ENCODE measurements at regions not wholly inside any gene's neighbourhood (a gene's known extent, or its start where the extent isn't known, plus 50 kb on each side); places are given as distances from the start of the nearest gene placed in this dataset.

DNA sequence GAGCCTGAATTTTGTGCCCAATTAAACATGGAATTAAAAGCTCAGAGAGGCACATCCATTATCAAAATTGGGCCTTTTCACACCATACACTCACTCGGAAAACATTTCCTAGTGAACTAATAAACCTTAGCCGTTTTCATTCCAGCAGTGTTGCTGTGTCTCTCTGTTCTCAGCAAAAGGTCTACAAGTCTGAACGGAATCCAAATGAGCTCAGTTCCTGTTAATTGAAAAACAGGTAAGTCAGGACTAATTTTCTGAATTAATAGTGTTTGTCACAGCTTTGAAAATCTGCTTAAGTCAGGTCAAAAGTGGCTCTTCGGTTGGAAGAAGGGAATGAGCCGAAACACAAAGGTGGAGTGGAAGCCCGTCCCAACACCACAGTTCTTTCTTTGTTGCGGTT is 163.3 kb upstream of the RALGAPA2 start:
- DNase-seq: no peak

DNA sequence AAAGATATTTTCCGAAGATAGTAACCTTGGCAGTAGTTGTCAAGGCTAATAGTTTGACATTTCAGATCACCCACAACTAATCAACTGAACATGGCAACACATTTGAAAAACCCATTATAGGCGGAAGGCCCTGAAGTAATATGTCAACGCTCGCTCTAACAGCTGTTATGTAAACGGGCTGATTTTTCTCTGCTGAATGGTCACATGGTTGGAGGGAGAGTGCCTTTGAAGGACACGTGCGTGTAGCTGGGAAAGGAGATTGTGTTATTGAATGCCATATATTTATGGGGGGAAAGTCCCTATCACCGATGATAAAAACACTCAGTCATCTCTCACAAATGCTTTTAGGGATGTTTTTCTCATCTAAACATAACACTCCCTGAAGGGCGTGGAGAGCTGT is 160.0 kb upstream of the RALGAPA2 start:
- DNase-seq: no peak

DNA sequence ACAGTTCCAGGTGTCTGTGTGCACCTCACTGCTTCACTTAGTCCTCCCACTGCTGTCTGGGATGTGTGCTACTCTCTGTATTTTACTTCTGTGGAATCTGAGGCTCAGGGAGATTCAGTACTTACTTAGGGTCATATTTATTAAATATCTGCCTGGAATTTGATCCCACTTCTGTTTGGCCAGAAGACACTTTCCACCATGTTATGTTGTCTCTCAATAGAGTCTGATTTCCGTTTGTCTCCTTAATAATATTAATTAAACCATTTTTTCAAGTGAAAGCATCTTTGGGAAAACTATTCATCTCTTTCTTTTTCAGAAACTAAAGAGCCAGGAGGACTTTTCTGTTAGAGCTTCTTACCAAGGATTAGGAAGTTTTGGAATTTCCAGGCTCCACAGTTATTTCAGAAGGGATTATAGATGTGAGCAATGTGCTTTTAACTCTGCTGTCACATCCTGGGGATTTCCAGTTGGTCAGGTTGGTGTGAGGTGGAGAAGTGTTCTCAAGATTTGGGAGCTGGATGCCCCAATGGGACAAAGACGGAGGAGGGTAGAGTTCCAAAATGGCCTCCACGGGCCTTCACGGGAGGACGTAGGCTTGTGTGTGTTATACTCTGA is 156.8 kb upstream of the RALGAPA2 start:
- DNase-seq: no peak

DNA sequence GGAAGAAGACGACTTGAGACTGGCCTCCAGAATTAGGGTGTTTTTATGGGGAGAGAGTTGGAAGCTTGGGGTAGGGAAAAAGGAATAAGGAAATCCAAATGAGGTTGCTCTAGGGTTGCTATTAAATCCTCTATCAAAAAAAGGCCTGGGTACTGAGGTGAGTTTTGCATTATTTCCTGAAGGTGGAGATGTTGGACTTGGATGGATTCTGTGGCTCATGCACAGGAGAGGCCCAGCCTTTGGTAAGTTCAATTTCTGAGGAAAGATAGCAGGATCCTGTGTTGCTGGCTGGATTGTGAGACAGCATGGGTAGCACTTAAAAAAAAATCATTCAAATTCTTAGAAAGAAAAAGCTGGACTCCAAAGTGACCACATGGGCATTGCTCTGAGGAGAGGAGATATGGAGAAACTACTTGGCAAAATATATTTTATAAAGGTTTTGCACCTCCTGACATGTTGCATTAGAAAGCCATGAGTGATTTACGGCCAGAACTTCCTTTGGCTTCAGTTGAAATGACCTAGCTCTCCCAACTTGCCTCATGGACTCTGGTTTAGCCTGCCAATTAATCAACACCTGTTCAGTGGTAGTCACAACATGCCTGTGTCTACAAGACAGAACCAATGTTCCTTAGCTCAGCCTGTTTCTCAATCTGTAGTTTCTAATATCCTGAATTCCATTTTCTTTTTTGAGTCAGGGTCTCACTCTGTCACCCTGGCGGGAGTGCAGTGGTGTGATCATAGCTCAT is 152.1 kb upstream of the RALGAPA2 start:
- DNase-seq: no peak

DNA sequence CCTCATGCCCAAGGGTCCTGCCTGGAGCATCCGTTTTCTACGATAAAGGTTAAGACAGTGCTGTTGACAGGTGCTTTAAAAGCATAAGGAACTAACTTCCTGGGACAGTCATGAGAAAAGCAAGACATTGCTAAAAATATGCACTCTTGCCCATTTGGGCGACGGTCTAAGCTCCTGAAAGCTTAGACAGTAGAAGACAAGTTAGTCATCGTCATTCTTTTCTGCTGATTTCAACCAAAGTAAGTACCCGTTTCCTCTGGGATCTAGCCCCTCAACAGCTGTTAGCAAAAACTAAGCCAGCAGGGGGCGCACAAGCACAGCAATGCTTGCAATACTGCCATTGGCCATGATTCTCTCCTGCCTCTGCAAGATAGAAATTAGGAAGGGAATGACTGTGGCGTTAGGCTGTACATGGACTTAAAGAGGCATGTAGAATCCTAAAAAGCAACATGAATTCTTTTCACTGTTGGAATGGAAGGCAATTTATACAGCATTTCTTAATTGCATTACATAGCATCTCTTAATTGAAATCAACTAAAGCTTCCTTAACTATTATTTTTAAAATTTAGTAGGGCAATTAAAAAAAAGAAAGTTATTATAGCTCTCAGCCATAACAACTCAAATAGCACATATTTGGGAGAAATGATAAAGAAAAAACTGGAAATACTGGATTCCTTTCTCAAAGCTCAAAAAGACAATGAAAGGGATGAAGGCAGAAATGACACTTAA is 147.8 kb upstream of the RALGAPA2 start:
- peak; percentile 72 for DNase-seq

DNA sequence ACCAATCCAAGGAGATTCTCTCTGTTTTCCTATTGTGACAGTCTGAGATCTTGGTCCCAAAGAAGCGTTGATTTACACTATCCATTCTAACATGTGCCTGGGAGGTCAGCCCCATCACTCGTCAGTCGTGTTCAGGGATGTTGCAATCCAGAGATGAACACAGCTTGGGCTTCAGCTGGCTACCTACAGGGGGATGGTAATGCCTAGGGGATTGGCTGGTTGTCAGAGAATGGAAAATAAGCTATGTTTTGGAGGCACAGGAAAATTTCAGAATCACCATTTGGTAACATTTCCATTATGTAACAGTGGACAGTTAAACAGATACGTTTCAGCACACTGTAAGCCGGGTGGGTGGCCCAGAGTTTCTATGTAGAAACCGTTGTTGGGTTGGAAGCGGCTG is 147.1 kb upstream of the RALGAPA2 start:
- no peak for DNase-seq

DNA sequence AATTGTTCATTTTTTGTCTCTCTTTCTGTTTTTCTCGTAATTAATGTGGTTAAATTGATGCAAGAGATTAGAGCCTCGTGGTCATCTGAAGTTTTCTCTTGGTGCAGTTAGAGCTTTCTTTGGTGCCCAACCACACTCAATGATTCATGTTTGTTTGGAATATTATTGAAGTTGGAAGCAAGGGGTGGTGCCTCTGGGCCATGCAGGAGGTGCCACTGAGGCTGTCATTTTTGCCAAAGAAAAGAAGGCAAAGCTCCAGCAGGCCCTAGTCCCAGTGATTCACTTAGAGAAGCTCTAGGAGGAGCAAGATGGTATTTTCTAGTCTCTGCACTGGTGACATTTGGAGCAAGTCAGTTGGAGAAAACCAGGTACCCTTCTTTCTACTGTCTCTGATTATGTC is 144.5 kb upstream of the RALGAPA2 start:
- DNase-seq: no peak

DNA sequence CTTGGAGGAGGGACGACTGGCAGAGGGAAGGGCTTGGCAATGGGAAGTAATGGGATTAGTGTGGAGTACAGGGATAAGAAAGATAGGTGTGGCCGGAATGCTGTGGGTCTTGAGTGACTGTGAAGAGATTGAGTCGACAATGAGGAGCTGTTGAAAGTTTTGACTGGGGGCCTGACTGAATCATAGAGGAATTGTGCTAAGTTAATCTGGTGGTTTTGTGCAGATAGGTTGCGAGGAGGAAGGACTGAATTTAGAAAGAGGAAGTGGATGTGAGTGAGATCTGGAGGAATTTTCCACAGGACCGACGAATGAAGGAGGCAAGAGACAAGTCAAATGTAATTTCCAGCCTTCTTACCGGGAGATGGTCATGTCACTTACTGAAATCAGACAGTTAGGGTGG is 143.9 kb upstream of the RALGAPA2 start:
- no peak for DNase-seq

DNA sequence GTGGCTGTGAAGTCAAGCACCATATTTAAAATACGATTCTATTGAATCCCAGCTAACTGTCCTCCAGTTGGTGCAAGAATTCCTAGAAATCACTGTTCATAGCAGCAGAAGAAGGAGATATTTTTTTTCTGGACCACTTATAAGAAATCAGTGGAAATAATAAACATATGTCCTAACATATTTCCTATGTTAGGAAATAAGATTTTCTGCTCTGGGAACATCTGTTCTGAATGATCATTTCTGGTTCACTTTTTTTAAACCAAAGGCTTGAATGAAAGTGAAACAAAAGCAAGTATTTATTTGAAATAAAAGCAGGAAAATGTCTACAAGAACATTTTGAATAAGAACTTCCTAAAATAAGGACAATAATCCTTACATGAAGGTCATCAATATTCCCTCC is 138.9 kb upstream of the RALGAPA2 start:
- DNase-seq: no peak

DNA sequence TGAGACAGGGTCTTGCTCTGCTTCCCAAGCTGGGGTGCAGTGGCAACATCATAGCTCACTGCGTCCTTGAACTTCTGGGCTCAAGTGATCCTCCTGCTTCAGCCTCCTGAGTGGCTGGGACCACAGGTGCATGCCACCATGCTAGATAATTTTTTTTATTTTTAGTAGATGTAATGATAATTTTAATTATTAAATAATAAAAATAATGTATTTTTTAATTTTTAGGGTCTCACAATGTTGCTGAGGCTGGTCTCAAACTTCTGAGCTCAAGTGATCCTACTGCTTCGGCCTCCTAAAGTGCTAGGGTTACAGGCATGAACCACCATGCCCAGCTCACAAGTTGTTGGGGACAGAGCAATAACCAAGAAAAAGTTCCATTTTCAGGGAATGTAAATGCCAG is 138.0 kb upstream of the RALGAPA2 start:
- no peak for DNase-seq

DNA sequence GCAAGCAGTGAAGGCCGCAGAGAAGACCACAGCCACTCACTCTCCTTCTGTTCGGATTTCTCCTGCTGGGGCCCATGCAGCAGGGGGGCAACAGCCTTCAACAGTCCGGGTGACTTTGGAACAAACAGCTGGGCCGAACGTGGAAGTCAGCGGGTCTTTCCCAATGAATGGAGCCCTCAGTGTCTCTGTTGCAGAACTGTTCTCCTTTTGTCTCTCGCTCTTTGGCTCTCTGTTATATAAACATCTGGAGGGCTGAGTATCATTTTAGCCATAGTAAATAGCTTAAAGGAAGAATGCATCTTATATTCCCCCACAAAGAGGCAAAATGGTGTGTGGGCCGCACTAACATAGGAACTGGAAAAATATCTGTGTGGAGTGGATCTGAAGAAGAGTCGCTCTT is 136.7 kb upstream of the RALGAPA2 start:
- no peak for DNase-seq

DNA sequence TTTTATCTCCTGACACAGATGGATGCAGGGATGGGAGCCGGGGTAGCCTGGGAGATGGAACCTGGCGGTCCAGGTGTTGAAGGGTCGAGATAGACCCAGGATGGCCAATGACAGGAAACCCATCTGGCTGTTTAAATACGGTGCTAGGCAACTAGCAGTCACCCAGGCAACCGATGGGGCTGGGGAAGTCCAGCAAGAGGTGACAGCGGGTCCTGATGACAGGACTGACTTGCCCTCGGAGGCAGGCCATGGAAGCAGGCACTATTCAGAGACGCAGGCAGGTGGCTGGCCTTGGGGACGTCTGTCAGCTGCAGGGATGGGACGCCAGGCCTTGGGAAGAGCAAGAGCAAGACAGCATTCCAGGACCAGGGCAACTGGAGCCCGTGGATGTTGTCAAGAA is 135.4 kb upstream of the RALGAPA2 start:
- DNase-seq: no peak

DNA sequence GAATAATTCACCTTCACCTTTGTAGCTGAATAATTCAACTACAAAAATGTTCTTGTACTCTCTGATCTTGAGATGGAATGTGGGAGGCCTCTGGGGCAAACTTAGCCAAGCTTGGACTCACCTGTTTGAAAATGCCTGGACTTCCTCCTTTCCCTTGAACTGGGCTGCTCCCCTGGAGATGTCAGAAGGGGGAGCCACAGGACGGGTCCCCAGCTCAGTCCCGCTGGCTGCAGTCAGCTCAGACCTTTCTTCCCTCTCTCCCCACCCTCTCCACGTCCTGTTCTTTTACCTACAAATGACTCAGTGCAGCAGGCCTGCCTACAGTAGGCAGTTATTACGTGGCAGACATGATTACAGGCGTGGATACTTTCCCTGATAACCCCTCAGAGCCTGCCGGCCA is 131.5 kb upstream of the RALGAPA2 start:
- no peak for DNase-seq

DNA sequence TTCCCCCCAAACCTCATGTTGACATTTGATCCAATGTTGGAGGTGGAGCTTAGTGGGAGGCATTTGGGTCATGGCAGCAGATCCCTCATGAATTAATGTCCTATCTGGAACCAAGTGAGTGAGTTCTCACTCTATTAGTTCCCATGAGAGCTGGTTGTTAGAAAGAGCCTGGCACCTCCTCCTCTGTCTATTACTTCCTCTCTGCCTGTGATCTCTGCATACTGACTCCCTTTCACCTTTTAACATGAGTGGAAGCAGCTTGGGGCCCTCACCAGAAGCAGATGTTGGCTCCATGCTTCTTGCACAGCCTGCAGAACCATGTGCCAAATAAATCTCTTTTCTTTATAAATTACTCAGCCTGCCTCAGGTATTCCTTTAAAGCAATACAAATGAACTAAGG is 127.3 kb upstream of the RALGAPA2 start:
- no peak for DNase-seq

DNA sequence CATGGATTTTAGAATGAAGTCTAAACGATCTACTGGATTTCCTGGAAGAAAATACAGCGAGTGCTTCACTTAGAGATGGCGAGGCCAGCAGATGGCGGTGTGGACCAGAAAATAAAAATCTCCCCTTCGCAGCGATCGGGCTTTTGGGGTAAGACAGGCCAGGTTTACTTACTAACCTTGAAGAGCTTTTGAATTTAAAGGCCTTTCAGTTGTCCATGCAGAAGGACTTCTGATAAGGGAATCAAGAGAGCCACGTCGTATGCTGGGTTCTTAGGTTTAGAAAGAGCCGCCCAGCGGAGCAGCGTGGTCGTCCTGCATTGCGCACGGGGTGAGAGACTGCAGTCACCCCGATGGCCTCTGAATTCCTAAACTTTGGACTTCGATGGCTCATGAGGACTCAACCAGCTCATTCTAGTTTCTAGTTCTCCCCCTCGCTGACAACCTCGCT is 125.2 kb upstream of the RALGAPA2 start:
- DNase-seq: no peak

DNA sequence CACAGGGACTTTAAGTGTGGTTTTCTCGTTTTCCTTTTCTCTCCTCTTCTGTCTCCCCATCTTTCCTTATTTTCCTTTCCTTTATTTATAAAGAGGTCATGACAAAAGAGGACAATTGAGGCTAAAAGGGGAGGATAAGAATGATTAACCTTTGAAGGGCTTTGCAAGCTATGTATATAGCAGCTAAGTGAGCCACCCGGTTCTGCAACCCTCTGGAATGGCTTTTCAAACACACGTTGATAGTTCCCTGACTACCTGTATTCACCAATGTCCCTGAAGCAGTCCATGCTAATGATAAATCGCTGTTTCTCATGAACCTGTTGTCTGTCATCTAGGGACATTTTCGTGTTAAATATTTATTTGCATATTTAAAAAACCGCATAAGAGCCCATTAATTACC is 124.4 kb upstream of the RALGAPA2 start:
- no peak for DNase-seq

DNA sequence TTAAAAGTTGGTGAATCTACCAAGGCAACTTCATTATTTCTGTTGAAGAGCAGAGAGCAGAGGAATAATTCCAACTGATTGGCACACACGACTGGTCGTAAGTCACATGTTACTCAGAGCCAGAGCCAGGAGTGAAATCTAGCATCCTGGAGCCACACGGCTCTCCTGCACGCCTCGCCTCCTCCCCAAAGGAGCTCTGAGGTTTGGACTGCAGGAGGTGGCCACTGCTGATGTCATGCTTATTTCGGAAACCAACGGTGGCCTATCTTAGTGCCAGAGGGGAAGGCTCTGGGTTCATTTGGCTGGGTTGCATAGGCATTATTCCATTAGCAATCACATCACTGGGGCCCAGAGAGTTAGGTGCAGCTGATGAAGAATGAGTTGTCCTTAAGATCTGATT is 123.5 kb upstream of the RALGAPA2 start:
- DNase-seq: no peak

DNA sequence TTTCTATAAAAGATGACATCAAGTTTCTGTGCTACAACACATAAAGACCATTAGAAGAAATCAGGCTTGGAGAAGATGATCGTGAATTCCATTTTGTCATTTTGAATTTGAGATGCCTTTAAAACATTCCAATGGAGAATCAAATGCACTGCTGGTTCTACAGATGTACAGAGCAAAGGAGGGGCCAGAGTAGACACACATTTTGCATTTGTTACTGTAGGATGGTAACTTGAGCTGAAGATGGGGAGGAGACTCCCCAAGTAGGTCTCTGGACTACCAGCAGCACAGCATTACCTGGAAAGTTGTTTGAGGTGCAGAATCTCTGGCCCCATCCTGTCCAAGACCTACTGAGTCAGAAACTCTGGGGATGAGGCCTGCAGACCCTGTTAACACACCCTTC is 121.6 kb upstream of the RALGAPA2 start:
- no peak for DNase-seq

DNA sequence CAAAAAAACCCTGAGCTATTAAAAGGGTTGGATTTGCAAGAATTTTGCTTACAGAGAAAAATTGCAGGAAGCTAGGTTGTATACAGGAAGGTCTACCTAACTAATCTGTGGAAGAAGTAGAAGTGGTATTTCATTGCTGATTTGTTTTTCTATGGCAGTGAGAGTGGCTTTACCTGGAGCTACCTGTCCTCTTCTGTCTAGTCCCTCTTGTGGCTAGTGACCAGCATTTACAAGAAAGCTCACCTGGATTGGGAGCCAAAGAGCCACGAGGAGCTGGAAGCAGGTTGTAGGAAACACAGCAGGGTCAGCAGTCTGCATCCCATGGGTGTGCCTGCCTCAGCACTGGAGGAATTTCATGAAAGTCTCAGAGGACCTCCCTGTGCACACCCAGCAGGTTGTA is 120.3 kb upstream of the RALGAPA2 start:
- DNase-seq: no peak

DNA sequence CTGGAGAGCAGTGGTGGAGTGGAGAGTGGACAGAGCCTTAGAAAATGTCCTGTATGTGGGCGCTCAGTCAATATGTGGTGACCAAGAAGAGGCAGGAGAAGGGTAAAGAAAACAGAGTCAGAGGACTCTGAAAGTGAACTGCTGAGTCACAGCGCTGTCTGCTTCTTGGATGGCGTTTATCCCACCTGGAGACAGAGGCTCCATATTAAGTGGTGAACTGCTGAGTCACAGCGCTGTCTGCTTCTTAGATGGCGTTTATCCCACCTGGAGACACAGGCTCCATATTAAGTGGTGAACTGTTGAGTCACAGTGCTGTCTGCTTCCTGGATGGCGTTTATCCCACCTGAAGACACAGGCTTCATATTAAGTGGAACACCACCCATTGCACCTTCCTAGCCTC is 119.3 kb upstream of the RALGAPA2 start:
- no peak for DNase-seq

DNA sequence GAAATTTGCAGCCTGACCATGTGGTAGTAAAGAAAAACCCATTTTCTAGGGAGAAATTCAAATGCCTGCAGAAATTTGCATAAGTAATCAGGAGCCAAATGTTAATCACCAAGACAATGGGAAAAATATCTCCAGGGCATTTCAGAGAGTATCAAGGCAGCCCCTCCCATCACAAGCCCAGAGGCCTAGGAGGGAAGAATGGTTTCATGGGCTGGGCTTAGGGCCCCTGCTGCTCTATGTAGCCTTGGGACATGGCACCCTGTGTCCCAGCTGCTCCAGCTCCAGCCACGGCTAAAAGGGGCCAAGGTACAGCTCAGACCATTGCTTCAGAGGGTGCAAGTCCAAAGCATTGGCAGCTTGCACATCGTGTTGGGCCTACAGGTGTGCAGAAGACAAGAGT is 117.2 kb upstream of the RALGAPA2 start:
- no peak for DNase-seq

DNA sequence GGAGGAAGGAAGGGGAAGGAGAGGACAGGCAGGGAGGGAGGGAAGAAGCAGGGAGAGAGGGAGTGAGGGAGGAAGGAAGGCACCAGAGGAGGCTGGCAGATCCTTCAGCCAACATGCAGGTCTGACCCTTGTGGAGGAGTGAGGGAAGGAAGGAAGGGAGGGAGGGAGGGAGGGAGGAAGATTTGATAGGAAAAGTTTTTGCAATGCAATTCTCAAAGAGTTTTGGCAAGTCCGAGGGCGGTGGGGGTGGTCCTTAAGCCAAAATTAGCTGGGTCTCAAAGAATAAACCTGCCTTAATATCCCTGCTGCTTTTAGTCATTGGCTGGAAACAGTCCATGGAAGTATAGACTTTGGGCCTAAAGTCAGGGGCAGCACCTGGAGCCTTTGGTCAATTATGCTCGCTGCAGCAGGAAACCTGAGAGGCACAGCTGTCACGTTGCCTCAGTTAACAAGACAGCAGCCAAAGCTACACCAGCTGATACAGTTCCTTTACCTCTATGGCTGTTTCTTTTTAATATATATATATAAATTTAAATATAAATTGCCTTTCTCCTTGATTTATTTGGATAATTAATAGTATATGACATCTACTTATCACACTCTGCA is 115.7 kb upstream of the RALGAPA2 start:
- no peak for DNase-seq

DNA sequence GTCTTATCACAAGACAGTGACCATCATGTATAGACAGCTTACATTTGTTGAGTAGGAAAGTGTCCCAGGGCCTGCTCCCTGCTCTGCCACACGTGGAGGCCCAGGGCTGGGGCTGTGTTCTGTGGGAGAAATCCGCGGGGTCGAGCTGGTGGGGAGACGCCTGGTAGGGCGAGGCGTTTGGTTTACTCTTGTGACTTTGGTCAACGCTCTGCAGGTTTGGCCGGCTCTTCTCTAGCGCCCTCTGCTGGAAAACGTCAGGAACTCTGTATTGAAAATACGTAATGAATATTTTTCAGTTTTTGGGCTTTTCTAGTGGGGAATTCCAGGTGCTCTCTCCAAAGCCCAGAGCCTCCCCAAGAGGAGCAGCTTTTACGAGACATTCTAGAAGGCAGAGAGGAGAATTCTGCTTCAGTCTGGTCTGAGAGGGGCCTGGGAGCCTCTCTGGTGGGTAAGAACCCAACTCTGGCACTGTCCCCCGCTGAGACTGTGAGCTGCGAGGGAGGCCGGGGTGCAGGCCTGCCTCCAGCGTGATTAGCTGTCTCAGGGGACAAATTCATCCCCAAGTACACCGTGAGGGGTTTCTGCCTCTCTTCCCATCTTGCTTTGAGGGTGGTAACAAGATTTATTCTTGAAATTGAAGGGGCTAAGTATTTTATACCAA is 112.6 kb upstream of the RALGAPA2 start:
- peak; percentile 41 for DNase-seq

Data from CD4-positive, alpha-beta T cell treated with Interleukin-4 for 4 hours (primary cell).